HepG2 (cell line): ENCODE measurements at regions not wholly inside any gene's neighbourhood (a gene's known extent, or its start where the extent isn't known, plus 50 kb on each side); places are given as distances from the start of the nearest gene placed in this dataset.

ENCODE experiments used
- ATAC-seq: fragments of 200-7000 bp; cut with Tn5 transposase; 3 replicates; pipeline ENCODE4 v1.9.1; 2020; ENCODE audit warnings: mild to moderate bottlenecking, moderate library complexity
- BruUV-seq: library from RNA; stranded (reverse); fragments of 400-500 nt; replicated peaks from 2 replicates; lab custom pipeline; 2021; lab: Mats Ljungman, UMichigan
- CTCF ChIA-PET: fragments of 300-600 bp; formaldehyde crosslinking; extraction: SDS; loops from one replicate; lab custom pipeline; 2021; ENCODE audit warnings: low total read pairs, inconsistent platforms, low intra/inter-chr PET ratio; lab: Yijun Ruan, JAX
- POLR2A ChIA-PET: fragments of 350-600 bp; sonication (Branson Sonifier 250); formaldehyde crosslinking; loops from one replicate; lab custom pipeline; 2020; ENCODE audit warnings: antibody characterized with exemption, inconsistent platforms; lab: Yijun Ruan, JAX
- DNase-seq: peaks from one replicate; pipeline ENCODE4 v3.0.0-alpha.2; 2015; ENCODE audit warnings: low spot score
- FAIRE-seq: peaks from 3 replicates; lab custom pipeline; 2011; peaks lifted over from hg19 to GRCh38; lab: Jason Lieb, UNC
- H2AFZ ChIP-seq: one replicate; pipeline ENCODE4 v1.6.1; 2011; ENCODE audit warnings: low read length, inconsistent platforms
- H3K27ac ChIP-seq: fragments of 300-600 bp; 3 replicates; pipeline ENCODE4 v1.8.0; 2011; ENCODE audit warnings: mixed run types, mild to moderate bottlenecking, mixed read lengths, low read length, inconsistent platforms; ENCODE audit not compliant: insufficient read depth; ENCODE audit errors: extremely low read length
- H3K27me3 ChIP-seq, 2 experiments: fragments of 200-600 bp in 1 of 2; 2 replicates in 1 of 2; 3 replicates in 1 of 2; pipeline versions ENCODE4 v1.6.0 to v1.8.0; 2011; ENCODE audit warnings: low read length in 2 of 2, mild to moderate bottlenecking in 2 of 2, moderate library complexity in 2 of 2, inconsistent platforms in 1 of 2; ENCODE audit not compliant: insufficient read depth in 2 of 2, control insufficient read depth in 1 of 2
- H3K36me3 ChIP-seq, 2 experiments: fragments of 200-600 bp in 1 of 2; replicated peaks in 1 of 2; 2 replicates in 1 of 2; 3 replicates in 1 of 2; pipeline versions ENCODE4 v1.5.1 to v1.8.0; 2011; ENCODE audit warnings: low read length in 2 of 2, inconsistent platforms in 1 of 2; ENCODE audit not compliant: insufficient read depth in 2 of 2, control insufficient read depth in 1 of 2
- H3K4me1 ChIP-seq: 2 replicates; pipeline ENCODE4 v1.5.1; 2012; ENCODE audit warnings: low read length, inconsistent platforms; ENCODE audit not compliant: insufficient read depth
- H3K4me2 ChIP-seq: 2 replicates; pipeline ENCODE4 v1.6.0; 2011; ENCODE audit warnings: low read depth, low read length, inconsistent platforms
- H3K4me3 ChIP-seq, 3 experiments: fragments of 200-600 bp in 1 of 3; sonication (generic), shearing (Covaris generic) in 1 of 3; replicated peaks in 1 of 3; 2 replicates each; pipeline ENCODE4 v1.5.1; 2011 to 2016; ENCODE audit warnings: low read length in 3 of 3, inconsistent platforms in 2 of 3, low read depth in 2 of 3, mild to moderate bottlenecking in 2 of 3, control low read depth in 1 of 3, mixed read lengths in 1 of 3; ENCODE audit not compliant: insufficient read depth in 1 of 3
- H3K79me2 ChIP-seq: one replicate; pipeline ENCODE4 v1.6.1; 2011; ENCODE audit warnings: low read length, inconsistent platforms; ENCODE audit not compliant: insufficient read depth
- H3K9ac ChIP-seq: 2 replicates; pipeline ENCODE4 v1.6.0; 2011; ENCODE audit warnings: mild to moderate bottlenecking, low read depth, low read length, inconsistent platforms; ENCODE audit not compliant: insufficient read depth
- H3K9me3 ChIP-seq: 2 replicates; pipeline ENCODE4 v1.5.1; 2012; ENCODE audit warnings: mild to moderate bottlenecking, low read length
- H4K20me1 ChIP-seq: 2 replicates; pipeline ENCODE4 v1.6.0; 2011; ENCODE audit warnings: inconsistent platforms, mild to moderate bottlenecking, low read length, moderate library complexity; ENCODE audit not compliant: insufficient read depth
- ATF1 ChIP-seq: IDR thresholded peaks from 2 replicates; pipeline ENCODE4 v1.6.1; 2016; ENCODE audit warnings: mild to moderate bottlenecking, control low read depth
- BCL6 ChIP-seq: IDR thresholded peaks from 2 replicates; pipeline ENCODE4 v1.6.1; 2016; ENCODE audit warnings: missing genetic modification reagents, missing compliant biosample characterization
- FOSL2 ChIP-seq: sonication (generic); formaldehyde crosslinking; IDR thresholded peaks from 2 replicates; pipeline ENCODE4 v1.4.0; 2020; ENCODE audit warnings: missing genetic modification reagents
- KLF16 ChIP-seq, 2 experiments: sonication (generic) in 1 of 2; formaldehyde crosslinking in 1 of 2; IDR thresholded peaks; 2 replicates each; pipeline versions ENCODE4 v1.6.1 to v1.8.0; 2016 to 2023; ENCODE audit warnings: missing genetic modification reagents in 2 of 2, missing compliant biosample characterization in 1 of 2
- NFIC ChIP-seq: IDR thresholded peaks from 2 replicates; pipeline ENCODE4 v1.6.1; 2012; ENCODE audit warnings: mild to moderate bottlenecking, low read length, inconsistent platforms
- SIX4 ChIP-seq: sonication (generic); formaldehyde crosslinking; IDR thresholded peaks from 2 replicates; pipeline ENCODE4 v1.4.0; 2020; ENCODE audit warnings: missing genetic modification reagents
- ZNF747 ChIP-seq: sonication (generic); formaldehyde crosslinking; IDR thresholded peaks from 2 replicates; pipeline ENCODE4 v1.8.1; 2023; ENCODE audit warnings: missing genetic modification reagents, mild to moderate bottlenecking, borderline replicate concordance
- ZSCAN29 ChIP-seq: sonication (generic); formaldehyde crosslinking; conservative IDR thresholded peaks from 2 replicates; pipeline ENCODE4 v1.4.0; 2020; ENCODE audit warnings: mild to moderate bottlenecking, missing genetic modification reagents
- WGBS: methylation state at CpG from one replicate; pipeline ENCODE4 v1.1.6; 2017; ENCODE audit warnings: low lambda C conversion rate; 5-methylcytosine and 5-hydroxymethylcytosine counted together
- in situ Hi-C: cut with HindIII; loops from 2 replicates; pipeline ENCODE4 v1.10.0; 2017; ENCODE audit warnings: low pct_unique_long_range_greater_than_20kb; ENCODE audit not compliant: extremely low pct_ligation_motif_present
- intact Hi-C: fragments of 100-400 bp; cut with micrococcal nuclease; formaldehyde crosslinking; loops from one replicate; pipeline ENCODE4 v1.10.0; 2022; ENCODE audit not compliant: unreplicated experiment
- TF ChIP-seq, protein P1 (sequence below): sonication (generic); formaldehyde crosslinking; IDR thresholded peaks from 2 replicates; pipeline ENCODE4 v1.4.0; 2020; ENCODE audit warnings: low read depth, missing genetic modification reagents
- TF ChIP-seq, protein P2 (sequence below): sonication (generic); formaldehyde crosslinking; IDR thresholded peaks from 2 replicates; pipeline ENCODE4 v1.5.0; 2020; ENCODE audit warnings: missing genetic modification reagents
- TF ChIP-seq, protein P3 (sequence below): sonication (generic); formaldehyde crosslinking; IDR thresholded peaks from 2 replicates; pipeline ENCODE4 v1.4.0; 2020; ENCODE audit warnings: missing genetic modification reagents
- TF ChIP-seq, protein P4 (sequence below): sonication (generic); formaldehyde crosslinking; IDR thresholded peaks from 2 replicates; pipeline ENCODE4 v1.9.0; 2021; ENCODE audit warnings: missing genetic modification reagents, mild to moderate bottlenecking, borderline replicate concordance
- TF ChIP-seq, protein P5 (sequence below): sonication (generic); formaldehyde crosslinking; IDR thresholded peaks from 2 replicates; pipeline ENCODE4 v1.8.0; 2022; ENCODE audit warnings: missing genetic modification reagents, mild to moderate bottlenecking, inconsistent platforms, borderline replicate concordance

DNA sequence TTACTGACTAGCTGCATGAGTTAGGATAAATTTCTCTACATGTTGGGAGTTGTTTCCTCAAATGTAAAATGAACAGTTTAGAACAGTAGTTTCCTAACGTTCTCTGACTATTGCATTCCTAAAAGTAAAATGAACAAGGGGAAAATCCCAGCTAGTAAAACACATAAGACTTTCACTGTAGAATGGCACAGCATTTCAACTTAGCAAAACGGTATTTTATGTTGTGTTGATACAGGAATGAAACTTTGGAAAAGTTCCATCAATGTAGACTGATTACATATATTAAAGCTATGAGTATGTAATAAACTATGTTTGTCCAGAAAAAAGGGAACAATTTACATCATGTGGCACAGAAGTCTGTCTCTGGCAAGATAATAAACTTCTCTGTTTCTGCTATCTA lies 297.4 kb upstream of the EPHA3 start:
- intact Hi-C loops (no loop called here), in situ Hi-C loops (no loop called here)
- FAIRE-seq (no peak), ATAC-seq (no peak), DNase-seq (no peak)
- no peaks in the 10 kb centered on the region for H3K4me1 ChIP-seq
- no peak overlapping the region for H2AFZ ChIP-seq
- BruUV-seq = no TSS peak
- ChIA-PET POLR2A (no interaction called here), CTCF (no interaction called here)
- no peak overlapping the region for H3K4me2 ChIP-seq
- no peaks in the 10 kb centered on the region for H3K9me3 ChIP-seq
- H3K9ac ChIP-seq = no peak overlapping the region
- 0% methylated on average over 2 of the region's 2 CpGs for WGBS
- no peaks in the 10 kb centered on the region for H3K79me2 ChIP-seq
- no peak overlapping the region for H3K4me3 ChIP-seq
- no peaks in the 10 kb centered on the region for H3K27me3 ChIP-seq
- no peaks in the 10 kb centered on the region for H3K36me3 ChIP-seq
- H3K27ac ChIP-seq = no peak overlapping the region
- H4K20me1 ChIP-seq = no peaks in the 10 kb centered on the region
- TF ChIP-seq ATF1 (CRISPR knock-in tag) = no peak
- TF ChIP-seq, protein P1, sequence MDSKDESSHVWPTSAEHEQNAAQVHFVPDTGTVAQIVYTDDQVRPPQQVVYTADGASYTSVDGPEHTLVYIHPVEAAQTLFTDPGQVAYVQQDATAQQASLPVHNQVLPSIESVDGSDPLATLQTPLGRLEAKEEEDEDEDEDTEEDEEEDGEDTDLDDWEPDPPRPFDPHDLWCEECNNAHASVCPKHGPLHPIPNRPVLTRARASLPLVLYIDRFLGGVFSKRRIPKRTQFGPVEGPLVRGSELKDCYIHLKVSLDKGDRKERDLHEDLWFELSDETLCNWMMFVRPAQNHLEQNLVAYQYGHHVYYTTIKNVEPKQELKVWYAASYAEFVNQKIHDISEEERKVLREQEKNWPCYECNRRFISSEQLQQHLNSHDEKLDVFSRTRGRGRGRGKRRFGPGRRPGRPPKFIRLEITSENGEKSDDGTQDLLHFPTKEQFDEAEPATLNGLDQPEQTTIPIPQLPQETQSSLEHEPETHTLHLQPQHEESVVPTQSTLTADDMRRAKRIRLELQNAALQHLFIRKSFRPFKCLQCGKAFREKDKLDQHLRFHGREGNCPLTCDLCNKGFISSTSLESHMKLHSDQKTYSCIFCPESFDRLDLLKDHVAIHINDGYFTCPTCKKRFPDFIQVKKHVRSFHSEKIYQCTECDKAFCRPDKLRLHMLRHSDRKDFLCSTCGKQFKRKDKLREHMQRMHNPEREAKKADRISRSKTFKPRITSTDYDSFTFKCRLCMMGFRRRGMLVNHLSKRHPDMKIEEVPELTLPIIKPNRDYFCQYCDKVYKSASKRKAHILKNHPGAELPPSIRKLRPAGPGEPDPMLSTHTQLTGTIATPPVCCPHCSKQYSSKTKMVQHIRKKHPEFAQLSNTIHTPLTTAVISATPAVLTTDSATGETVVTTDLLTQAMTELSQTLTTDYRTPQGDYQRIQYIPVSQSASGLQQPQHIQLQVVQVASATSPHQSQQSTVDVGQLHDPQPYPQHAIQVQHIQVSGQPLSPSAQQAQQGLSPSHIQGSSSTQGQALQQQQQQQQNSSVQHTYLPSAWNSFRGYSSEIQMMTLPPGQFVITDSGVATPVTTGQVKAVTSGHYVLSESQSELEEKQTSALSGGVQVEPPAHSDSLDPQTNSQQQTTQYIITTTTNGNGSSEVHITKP = no peak
- TF ChIP-seq, protein P2, sequence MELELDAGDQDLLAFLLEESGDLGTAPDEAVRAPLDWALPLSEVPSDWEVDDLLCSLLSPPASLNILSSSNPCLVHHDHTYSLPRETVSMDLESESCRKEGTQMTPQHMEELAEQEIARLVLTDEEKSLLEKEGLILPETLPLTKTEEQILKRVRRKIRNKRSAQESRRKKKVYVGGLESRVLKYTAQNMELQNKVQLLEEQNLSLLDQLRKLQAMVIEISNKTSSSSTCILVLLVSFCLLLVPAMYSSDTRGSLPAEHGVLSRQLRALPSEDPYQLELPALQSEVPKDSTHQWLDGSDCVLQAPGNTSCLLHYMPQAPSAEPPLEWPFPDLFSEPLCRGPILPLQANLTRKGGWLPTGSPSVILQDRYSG (CRISPR knock-in tag) = no peak
- TF ChIP-seq SIX4 (CRISPR knock-in tag) = no peak
- TF ChIP-seq, protein P3, sequence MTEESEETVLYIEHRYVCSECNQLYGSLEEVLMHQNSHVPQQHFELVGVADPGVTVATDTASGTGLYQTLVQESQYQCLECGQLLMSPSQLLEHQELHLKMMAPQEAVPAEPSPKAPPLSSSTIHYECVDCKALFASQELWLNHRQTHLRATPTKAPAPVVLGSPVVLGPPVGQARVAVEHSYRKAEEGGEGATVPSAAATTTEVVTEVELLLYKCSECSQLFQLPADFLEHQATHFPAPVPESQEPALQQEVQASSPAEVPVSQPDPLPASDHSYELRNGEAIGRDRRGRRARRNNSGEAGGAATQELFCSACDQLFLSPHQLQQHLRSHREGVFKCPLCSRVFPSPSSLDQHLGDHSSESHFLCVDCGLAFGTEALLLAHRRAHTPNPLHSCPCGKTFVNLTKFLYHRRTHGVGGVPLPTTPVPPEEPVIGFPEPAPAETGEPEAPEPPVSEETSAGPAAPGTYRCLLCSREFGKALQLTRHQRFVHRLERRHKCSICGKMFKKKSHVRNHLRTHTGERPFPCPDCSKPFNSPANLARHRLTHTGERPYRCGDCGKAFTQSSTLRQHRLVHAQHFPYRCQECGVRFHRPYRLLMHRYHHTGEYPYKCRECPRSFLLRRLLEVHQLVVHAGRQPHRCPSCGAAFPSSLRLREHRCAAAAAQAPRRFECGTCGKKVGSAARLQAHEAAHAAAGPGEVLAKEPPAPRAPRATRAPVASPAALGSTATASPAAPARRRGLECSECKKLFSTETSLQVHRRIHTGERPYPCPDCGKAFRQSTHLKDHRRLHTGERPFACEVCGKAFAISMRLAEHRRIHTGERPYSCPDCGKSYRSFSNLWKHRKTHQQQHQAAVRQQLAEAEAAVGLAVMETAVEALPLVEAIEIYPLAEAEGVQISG (CRISPR knock-in tag) = no peak
- TF ChIP-seq, protein P4, sequence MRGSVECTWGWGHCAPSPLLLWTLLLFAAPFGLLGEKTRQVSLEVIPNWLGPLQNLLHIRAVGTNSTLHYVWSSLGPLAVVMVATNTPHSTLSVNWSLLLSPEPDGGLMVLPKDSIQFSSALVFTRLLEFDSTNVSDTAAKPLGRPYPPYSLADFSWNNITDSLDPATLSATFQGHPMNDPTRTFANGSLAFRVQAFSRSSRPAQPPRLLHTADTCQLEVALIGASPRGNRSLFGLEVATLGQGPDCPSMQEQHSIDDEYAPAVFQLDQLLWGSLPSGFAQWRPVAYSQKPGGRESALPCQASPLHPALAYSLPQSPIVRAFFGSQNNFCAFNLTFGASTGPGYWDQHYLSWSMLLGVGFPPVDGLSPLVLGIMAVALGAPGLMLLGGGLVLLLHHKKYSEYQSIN (CRISPR knock-in tag) = no peak
- no peak for TF ChIP-seq BCL6
- TF ChIP-seq NFIC = no peak
- TF ChIP-seq, protein P5, sequence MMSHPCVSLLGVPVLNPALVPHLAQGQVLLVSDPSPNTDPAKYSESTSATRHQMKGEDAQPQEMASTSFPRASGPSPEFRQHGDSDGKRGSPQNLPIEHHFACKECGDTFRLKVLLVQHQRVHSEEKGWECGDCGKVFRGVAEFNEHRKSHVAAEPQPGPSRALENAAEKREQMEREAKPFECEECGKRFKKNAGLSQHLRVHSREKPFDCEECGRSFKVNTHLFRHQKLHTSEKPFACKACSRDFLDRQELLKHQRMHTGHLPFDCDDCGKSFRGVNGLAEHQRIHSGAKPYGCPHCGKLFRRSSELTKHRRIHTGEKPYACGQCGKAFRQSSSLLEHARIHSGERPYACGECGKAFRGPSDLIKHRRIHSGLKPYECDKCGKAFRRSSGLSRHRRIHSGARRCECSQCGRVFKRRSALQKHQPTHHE (CRISPR knock-in tag) = no peak
- TF ChIP-seq FOSL2 (CRISPR knock-in tag) = no peak
- no peak for TF ChIP-seq ZNF747 (CRISPR knock-in tag)
- TF ChIP-seq KLF16 (CRISPR knock-in tag; IDR thresholded peaks at IDR 0.05) = no peak
- no peak for TF ChIP-seq ZSCAN29
